Gastrocnemius medialis (tissue), 4 donors: ENCODE measurements at regions not wholly inside any gene's neighbourhood (a gene's known extent, or its start where the extent isn't known, plus 50 kb on each side); places are given as distances from the start of the nearest gene placed in this dataset.

Experiments used
- POLR2A ChIP-seq, 2 donors: fragments of 450-650 bp; IDR thresholded peaks; one replicate each; pipeline ENCODE4 v1.6.1; 2017; ENCODE audit warnings: antibody characterized with exemption in 2 of 2, mild to moderate bottlenecking in 2 of 2, moderate library complexity in 2 of 2
- TF ChIP-seq, protein P1 (sequence below), 5 experiments: fragments of 450-650 bp in 3 of 5; fragments of 200-600 bp in 2 of 5; sonication (generic) in 2 of 5; IDR thresholded peaks in 4 of 5; conservative IDR thresholded peaks in 1 of 5; 1 replicate in 4 of 5; 2 replicates in 1 of 5; pipeline ENCODE4 v1.5.1; 2016 to 2019; ENCODE audit warnings: antibody characterized with exemption in 5 of 5, mild to moderate bottlenecking in 3 of 5, moderate library complexity in 3 of 5

GRCh38 chr5:23440703-23441102 is 66.7 kb upstream of the PRDM9 start:
- TF ChIP-seq, protein P1, sequence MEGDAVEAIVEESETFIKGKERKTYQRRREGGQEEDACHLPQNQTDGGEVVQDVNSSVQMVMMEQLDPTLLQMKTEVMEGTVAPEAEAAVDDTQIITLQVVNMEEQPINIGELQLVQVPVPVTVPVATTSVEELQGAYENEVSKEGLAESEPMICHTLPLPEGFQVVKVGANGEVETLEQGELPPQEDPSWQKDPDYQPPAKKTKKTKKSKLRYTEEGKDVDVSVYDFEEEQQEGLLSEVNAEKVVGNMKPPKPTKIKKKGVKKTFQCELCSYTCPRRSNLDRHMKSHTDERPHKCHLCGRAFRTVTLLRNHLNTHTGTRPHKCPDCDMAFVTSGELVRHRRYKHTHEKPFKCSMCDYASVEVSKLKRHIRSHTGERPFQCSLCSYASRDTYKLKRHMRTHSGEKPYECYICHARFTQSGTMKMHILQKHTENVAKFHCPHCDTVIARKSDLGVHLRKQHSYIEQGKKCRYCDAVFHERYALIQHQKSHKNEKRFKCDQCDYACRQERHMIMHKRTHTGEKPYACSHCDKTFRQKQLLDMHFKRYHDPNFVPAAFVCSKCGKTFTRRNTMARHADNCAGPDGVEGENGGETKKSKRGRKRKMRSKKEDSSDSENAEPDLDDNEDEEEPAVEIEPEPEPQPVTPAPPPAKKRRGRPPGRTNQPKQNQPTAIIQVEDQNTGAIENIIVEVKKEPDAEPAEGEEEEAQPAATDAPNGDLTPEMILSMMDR (IDR thresholded peaks at IDR 0.05 in 4 of 5, conservative IDR thresholded peaks at IDR 0.05 in 1 of 5): no peak
- no peak for TF ChIP-seq POLR2A (IDR thresholded peaks at IDR 0.05)
